Body of pancreas (tissue), 4 donors: ENCODE measurements at regions not wholly inside any gene's neighbourhood (a gene's known extent, or its start where the extent isn't known, plus 50 kb on each side); places are given as distances from the start of the nearest gene placed in this dataset.

Experiments
- ATAC-seq: fragments of 150-250 bp; one replicate; pipeline ENCODE4 v1.9.1; 2016
- DNase-seq, 4 donors: peaks; one replicate each; pipeline ENCODE4 v3.0.0-alpha.2; 2019
- H3K27ac ChIP-seq, 4 donors: fragments of 200-600 bp; sonication (generic); 1 replicate in 3 of 4; 2 replicates in 1 of 4; pipeline versions ENCODE4 v1.5.1 to v1.6.1; 2016 to 2019; ENCODE audit warnings: mild to moderate bottlenecking in 1 of 4, mixed read lengths in 1 of 4, moderate library complexity in 1 of 4
- H3K27me3 ChIP-seq, 2 donors: fragments of 200-600 bp; sonication (generic); one replicate each; pipeline ENCODE4 v1.6.0; 2016; ENCODE audit warnings: mild to moderate bottlenecking in 1 of 2
- H3K36me3 ChIP-seq, 2 donors: fragments of 200-600 bp; sonication (generic); replicated peaks in 1 of 2; 2 replicates each; pipeline ENCODE4 v1.5.1; 2016; ENCODE audit warnings: low read depth in 2 of 2; ENCODE audit not compliant: insufficient read depth in 1 of 2
- H3K4me1 ChIP-seq: fragments of 200-600 bp; sonication (generic); one replicate; pipeline ENCODE4 v1.6.0; 2016
- H3K4me3 ChIP-seq, 2 donors: fragments of 200-600 bp; sonication (generic); 1 replicate in 1 of 2; 2 replicates in 1 of 2; pipeline ENCODE4 v1.5.1; 2016 to 2019
- H3K9me3 ChIP-seq, 3 donors: fragments of 200-600 bp; sonication (generic); 1 replicate in 2 of 3; 2 replicates in 1 of 3; pipeline ENCODE4 v1.5.1; 2016
- CTCF ChIP-seq, 7 experiments: fragments of 450-650 bp in 4 of 7; fragments of 200-600 bp in 3 of 7; sonication (generic) in 3 of 7; IDR thresholded peaks; one replicate each; pipeline ENCODE4 v1.5.1; 2016 to 2019; ENCODE audit warnings: antibody characterized with exemption in 7 of 7
- POLR2A ChIP-seq, 3 donors: fragments of 450-650 bp; IDR thresholded peaks; one replicate each; pipeline ENCODE4 v1.6.1; 2016; ENCODE audit warnings: antibody characterized with exemption in 3 of 3, mild to moderate bottlenecking in 2 of 3
- WGBS, 2 donors: methylation state at CpG; one replicate each; pipeline ENCODE4 v1.1.5; 2017; 5-methylcytosine and 5-hydroxymethylcytosine counted together
- intact Hi-C: fragments of 100-400 bp; cut with DNase I; formaldehyde crosslinking; loops from one replicate; pipeline ENCODE4 v1.15.1; 2023

GRCh38 chr5:8098081-8098480 lies 229.1 kb downstream of the MTRR start:
- H3K4me1 ChIP-seq: no peaks in the 10 kb centered on the region
- intact Hi-C loops: no loop called here
- no peak for TF ChIP-seq CTCF (IDR thresholded peaks at IDR 0.05)
- no peak for TF ChIP-seq POLR2A (IDR thresholded peaks at IDR 0.05)
- no peak for ATAC-seq
- H3K36me3 ChIP-seq: no peaks in the 10 kb centered on the region
- H3K27ac ChIP-seq: no peak overlapping the region
- no peaks in the 10 kb centered on the region for H3K9me3 ChIP-seq
- no peaks in the 10 kb centered on the region for H3K27me3 ChIP-seq
- H3K4me3 ChIP-seq: no peak overlapping the region
- DNase-seq: no peak
- 73 to 82% methylated on average over 2 of the region's 2 CpGs for WGBS, 2 donors

GRCh38 chr5:8102714-8103113 lies 233.8 kb downstream of the MTRR start:
- no peak overlapping the region for H3K27ac ChIP-seq
- no peaks in the 10 kb centered on the region for H3K4me1 ChIP-seq
- 59 to 68% methylated on average over 1 of the region's 1 CpG for WGBS, 2 donors
- TF ChIP-seq POLR2A (IDR thresholded peaks at IDR 0.05) (no peak), CTCF (IDR thresholded peaks at IDR 0.05) (no peak)
- ATAC-seq: no peak
- intact Hi-C loops: no loop called here
- no peak overlapping the region for H3K4me3 ChIP-seq
- H3K36me3 ChIP-seq: no peaks in the 10 kb centered on the region
- DNase-seq: no peak
- H3K27me3 ChIP-seq: no peaks in the 10 kb centered on the region
- H3K9me3 ChIP-seq: no peaks in the 10 kb centered on the region

- ATAC-seq: no peak
- no peak for DNase-seq
- no peaks in the 10 kb centered on the region for H3K4me1 ChIP-seq
- no peak for TF ChIP-seq CTCF (IDR thresholded peaks at IDR 0.05)
- no peaks in the 10 kb centered on the region for H3K36me3 ChIP-seq
- no peaks in the 10 kb centered on the region for H3K9me3 ChIP-seq
- intact Hi-C loops: no loop called here
- H3K4me3 ChIP-seq: no peak overlapping the region
- no peaks in the 10 kb centered on the region for H3K27me3 ChIP-seq
- H3K27ac ChIP-seq: no peak overlapping the region
- 64 to 78% methylated on average over 3 of the region's 3 CpGs for WGBS, 2 donors
These were observed 245.8 kb downstream of the MTRR start for GRCh38 chr5:8114597-8115266.

GRCh38 chr5:8123559-8123958 lies 254.6 kb downstream of the MTRR start:
- Histone ChIP-seq H3K4me1 (no peaks in the 10 kb centered on the region), H3K27me3 (no peaks in the 10 kb centered on the region), H3K4me3 (no peak overlapping the region), H3K9me3 (no peaks in the 10 kb centered on the region), H3K27ac (no peak overlapping the region), H3K36me3 (no peaks in the 10 kb centered on the region)
- intact Hi-C loops: no loop called here
- no peak for DNase-seq
- 35 to 47% methylated on average over 3 of the region's 3 CpGs for WGBS, 2 donors
- ATAC-seq: no peak
- no peak for TF ChIP-seq CTCF (IDR thresholded peaks at IDR 0.05)
- no peak for TF ChIP-seq POLR2A (IDR thresholded peaks at IDR 0.05)

- no peak for DNase-seq
- H3K27ac ChIP-seq: no peak overlapping the region
- ATAC-seq: no peak
- H3K27me3 ChIP-seq: no peaks in the 10 kb centered on the region
- no peaks in the 10 kb centered on the region for H3K4me1 ChIP-seq
- H3K36me3 ChIP-seq: no peaks in the 10 kb centered on the region
- TF ChIP-seq POLR2A (IDR thresholded peaks at IDR 0.05): no peak
- no peak for TF ChIP-seq CTCF (IDR thresholded peaks at IDR 0.05)
- intact Hi-C loops: no loop called here
- 90 to 95% methylated on average over 5 of the region's 5 CpGs for WGBS, 2 donors
- H3K9me3 ChIP-seq: no peaks in the 10 kb centered on the region
- no peak overlapping the region for H3K4me3 ChIP-seq
These were observed 265.7 kb downstream of the MTRR start for GRCh38 chr5:8134609-8135008.
